GM12864 (cell line): ENCODE measurements at regions not wholly inside any gene's neighbourhood (a gene's known extent, or its start where the extent isn't known, plus 50 kb on each side); places are given as distances from the start of the nearest gene placed in this dataset.
"Not testable (repeated sequence)": the region's sequence is repeated elsewhere in the genome, so short reads cannot be mapped to it uniquely, and the experiment has no call there.

ENCODE experiments used
- DNase-seq: peaks from one replicate; pipeline ENCODE4 v3.0.0-alpha.2; 2011; ENCODE audit warnings: low read depth
- H3K4me3 ChIP-seq: 2 replicates; pipeline ENCODE4 v1.5.1; 2011; ENCODE audit warnings: mild to moderate bottlenecking, low read depth, low read length, control low read depth
- TF ChIP-seq, protein P1 (sequence below): IDR thresholded peaks from 2 replicates; pipeline ENCODE4 v1.5.1; 2011; ENCODE audit warnings: low read depth, mild to moderate bottlenecking, moderate library complexity, low read length, control low read depth, inconsistent platforms; ENCODE audit errors: missing control alignments

DNA sequence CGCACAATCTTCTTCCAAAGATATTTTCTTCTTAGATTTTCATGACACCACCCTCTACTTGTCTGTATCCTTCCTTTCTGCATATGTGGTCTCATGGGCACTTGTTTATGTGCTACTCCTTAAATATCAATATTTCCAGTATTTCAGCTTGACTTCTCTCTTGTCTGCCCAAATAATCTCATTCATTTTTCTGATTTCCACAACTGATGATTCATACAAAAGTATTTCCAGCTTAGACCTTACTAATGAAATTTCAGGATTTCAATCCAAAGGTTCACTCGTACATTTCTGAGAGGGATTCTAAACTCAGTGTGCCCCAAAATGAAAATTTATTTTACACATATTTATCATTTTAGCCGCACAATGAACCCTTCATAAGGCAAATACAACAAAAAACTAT lies 928.9 kb upstream of the C9orf72 start:
- DNase-seq: no peak
- H3K4me3 ChIP-seq: no peak overlapping the region
- TF ChIP-seq, protein P1, sequence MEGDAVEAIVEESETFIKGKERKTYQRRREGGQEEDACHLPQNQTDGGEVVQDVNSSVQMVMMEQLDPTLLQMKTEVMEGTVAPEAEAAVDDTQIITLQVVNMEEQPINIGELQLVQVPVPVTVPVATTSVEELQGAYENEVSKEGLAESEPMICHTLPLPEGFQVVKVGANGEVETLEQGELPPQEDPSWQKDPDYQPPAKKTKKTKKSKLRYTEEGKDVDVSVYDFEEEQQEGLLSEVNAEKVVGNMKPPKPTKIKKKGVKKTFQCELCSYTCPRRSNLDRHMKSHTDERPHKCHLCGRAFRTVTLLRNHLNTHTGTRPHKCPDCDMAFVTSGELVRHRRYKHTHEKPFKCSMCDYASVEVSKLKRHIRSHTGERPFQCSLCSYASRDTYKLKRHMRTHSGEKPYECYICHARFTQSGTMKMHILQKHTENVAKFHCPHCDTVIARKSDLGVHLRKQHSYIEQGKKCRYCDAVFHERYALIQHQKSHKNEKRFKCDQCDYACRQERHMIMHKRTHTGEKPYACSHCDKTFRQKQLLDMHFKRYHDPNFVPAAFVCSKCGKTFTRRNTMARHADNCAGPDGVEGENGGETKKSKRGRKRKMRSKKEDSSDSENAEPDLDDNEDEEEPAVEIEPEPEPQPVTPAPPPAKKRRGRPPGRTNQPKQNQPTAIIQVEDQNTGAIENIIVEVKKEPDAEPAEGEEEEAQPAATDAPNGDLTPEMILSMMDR: no peak

DNA sequence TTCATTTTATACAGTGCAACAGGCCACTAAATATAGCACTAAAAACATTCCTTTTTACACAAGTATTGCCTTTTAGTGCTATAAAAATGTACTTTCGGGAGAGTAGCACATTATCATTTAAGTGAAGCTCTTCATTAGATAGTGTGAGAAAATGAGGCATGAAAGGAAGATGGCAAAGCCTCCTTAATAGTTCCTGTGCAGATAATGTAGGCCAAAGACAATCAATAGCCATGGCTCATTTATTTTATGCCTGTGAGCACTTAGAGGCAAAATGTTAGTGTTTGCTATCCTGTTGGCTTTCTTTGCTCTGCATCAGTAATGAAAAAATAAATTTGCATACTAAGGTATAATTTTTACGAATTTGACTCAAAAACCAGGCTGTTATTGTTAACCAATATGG lies 929.5 kb upstream of the C9orf72 start:
- no peak overlapping the region for H3K4me3 ChIP-seq
- DNase-seq: no peak
- TF ChIP-seq, protein P1: no peak

DNA sequence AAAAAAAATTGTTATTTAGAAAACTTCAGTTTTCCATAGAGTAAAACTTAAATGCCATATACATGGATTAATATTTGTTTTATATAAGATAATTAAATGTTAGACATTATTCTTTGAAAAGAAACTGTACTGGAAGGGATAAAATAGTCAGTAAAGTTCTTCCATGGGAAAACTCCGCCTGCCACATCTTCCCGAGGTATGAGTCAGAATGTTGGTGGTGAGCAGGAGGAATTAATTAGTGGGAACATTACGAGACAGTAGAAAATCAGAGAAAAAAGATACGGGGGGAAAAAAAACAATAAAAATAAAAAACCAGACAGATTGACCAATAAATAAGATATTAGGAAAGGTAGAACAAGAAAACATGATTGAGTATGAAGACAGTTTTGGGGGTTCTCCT lies 930.3 kb upstream of the C9orf72 start:
- no peak for DNase-seq
- TF ChIP-seq, protein P1: no peak
- no peak overlapping the region for H3K4me3 ChIP-seq

DNA sequence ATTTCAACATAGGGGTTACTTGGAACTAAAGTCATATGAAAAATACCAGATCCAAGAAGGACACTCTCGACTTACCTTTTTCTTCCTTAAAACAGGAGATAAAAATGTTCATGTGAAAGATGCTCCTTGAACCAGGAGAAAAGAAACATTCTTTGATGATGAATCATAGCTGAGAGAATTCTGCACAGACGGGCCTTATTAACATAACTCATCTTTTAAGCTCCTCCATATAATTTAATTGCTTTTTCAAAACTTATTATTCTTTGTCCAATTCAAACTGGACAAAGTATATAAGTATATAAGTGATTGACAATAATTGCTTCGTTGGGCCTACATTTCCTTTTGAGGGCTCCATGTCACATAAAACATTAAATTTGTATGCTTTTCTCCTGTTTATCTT lies 945.2 kb upstream of the C9orf72 start:
- no peak overlapping the region for H3K4me3 ChIP-seq
- TF ChIP-seq, protein P1: no peak
- no peak for DNase-seq

DNA sequence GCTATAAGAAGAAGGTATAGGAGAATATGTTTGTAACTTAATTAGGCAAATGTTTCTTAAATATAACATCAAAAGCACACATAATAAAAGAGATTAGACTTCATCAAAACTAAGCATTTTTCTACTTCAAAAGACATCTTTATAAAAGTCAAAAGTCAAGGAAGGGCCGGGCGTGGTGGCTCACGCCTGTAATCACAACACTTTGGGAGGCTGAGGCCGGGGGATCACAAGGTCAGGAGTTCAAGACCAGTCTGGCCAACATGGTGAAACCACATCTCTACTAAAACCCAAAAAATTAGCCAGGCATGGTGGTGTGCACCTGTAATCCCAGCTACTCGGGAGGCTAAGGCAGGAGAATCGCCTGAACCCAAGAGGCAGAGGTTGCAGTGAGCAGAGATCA lies 951.0 kb upstream of the C9orf72 start:
- not testable (repeated sequence) for DNase-seq, H3K4me3 ChIP-seq

DNA sequence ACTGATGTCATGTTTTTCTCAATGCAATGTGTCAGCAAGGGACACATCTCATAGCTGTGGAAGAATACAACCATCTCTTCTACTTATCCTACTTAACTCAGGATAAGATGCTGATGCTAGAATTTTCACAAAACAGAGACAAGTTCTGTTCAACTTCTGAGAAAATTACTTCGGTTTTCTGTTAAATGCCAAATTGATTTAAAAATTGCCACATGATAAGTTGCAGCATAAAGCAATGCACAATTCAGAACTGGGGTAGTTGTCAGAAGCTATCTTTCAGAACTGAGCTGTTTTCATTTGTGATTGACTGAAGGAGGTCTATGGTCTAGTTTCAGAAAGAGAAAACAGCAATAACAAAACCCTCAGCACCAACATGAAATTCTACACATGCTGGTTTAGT lies 954.8 kb upstream of the C9orf72 start:
- DNase-seq: no peak
- H3K4me3 ChIP-seq: no peak overlapping the region
- TF ChIP-seq, protein P1: no peak

DNA sequence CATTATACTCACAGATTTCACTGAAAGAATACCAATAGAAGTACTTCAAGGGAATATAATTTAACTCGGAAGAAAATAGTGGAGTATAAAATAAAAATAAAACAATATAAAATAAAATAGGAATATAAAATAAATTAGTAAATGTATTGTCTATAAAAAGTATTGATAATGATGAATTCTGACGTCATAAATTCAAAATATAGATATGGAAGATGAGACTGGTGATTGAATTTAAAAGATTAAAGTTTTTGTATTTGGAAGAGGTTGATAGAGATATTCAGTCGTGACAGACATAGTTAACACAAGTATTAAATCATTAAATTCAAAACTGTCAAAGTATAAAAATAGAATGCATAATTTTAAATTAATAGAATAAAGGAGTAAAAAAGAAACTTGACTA lies 964.9 kb upstream of the C9orf72 start:
- no peak overlapping the region for H3K4me3 ChIP-seq
- TF ChIP-seq, protein P1: no peak
- no peak for DNase-seq

DNA sequence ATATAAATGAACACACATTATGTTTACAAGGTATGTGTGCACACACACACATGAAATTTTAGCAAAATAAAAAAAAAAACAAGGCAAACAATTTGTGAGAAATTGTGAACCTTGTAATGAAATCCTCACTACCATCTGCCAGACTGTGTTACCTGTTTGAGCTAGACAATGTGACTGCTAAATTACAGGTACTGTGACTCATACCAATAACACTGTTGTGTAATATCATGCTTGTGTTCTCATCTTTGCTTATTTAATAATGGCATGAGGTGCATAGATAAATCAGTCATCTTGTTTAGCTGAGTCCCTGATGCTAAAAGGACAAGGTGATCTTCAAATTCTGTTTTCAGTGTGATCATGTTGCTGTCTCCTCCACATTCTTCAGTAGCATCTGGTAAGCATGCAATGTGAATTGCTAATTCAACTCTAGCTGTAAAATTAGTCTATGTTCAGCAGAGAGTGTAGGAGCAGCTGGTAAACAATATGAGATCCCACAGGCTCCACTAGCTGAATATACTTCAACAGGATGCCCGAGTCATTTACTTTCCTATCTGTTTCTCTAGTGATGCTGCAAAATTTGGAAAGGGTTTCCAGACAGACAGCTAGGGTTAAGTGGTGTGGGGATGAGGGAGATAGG lies 966.3 kb upstream of the C9orf72 start:
- no peak overlapping the region for H3K4me3 ChIP-seq
- no peak for DNase-seq

More for the DNA sequence above, 966.3 kb upstream of the C9orf72 start:
- TF ChIP-seq, protein P1: no peak
